ENCODE measurements at regions not wholly inside any gene's neighbourhood (a gene's known extent, or its start where the extent isn't known, plus 50 kb on each side); places are given as distances from the start of the nearest gene placed in this dataset.

DNA sequence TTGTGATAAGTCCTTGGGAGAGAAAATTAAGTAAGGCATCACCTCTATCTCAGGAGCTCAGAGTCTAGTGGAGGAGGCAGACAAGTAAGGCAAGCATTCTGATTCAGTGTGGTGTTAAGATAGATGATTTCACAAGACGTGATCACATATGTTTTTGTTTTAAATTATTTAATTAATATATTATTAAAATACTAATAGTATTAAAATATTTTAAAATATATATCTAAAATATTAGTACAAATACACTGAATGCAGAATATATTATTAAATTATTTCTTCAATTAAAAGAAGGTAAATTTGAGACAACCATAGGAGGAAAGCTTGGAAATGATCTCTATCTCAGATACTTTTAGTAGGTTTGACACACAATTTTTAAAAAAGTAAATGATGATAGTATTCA is 51.5 kb upstream of the ANO4 start:
- TF ChIP-seq POLR2A (conservative IDR thresholded peaks at IDR 0.05), result no peak
- no peak for TF ChIP-seq ZNF586 (CRISPR knock-in tag; conservative IDR thresholded peaks at IDR 0.05)
- TF ChIP-seq SPI1 (IDR thresholded peaks at IDR 0.05; ENCODE audit: borderline replicate concordance, low read depth, low read length), result no peak
- TF ChIP-seq MTA1 (IDR thresholded peaks at IDR 0.05; ENCODE audit: borderline replicate concordance), result no peak

Data from K562 (cell line).